ENCODE measurements at regions not wholly inside any gene's neighbourhood (a gene's known extent, or its start where the extent isn't known, plus 50 kb on each side); places are given as distances from the start of the nearest gene placed in this dataset.
"Not testable (repeated sequence)": the region's sequence is repeated elsewhere in the genome, so short reads cannot be mapped to it uniquely, and the experiment has no call there.

- not testable (repeated sequence) for H3K27ac ChIP-seq (ENCODE audit: low read depth, low read length); H3K4me2 ChIP-seq (ENCODE audit: low read length); H3K23ac ChIP-seq (ENCODE audit: low read length); H3K4ac ChIP-seq (ENCODE audit: low read depth, low read length); H3K79me1 ChIP-seq (ENCODE audit: low read length); H4K8ac ChIP-seq (ENCODE audit: low read depth, low read length); H3K9me3 ChIP-seq (ENCODE audit: insufficient read depth, low read depth, low read length); H3K36me3 ChIP-seq (ENCODE audit: control insufficient read depth in 1 of 2, insufficient read depth in 2 of 2, low read length in 2 of 2); H4K12ac ChIP-seq (ENCODE audit: low read depth, low read length); H3K27me3 ChIP-seq (ENCODE audit: insufficient read depth, low read length); H2AK5ac ChIP-seq (ENCODE audit: low read length); H3K4me1 ChIP-seq (ENCODE audit: control insufficient read depth in 1 of 2, insufficient read depth in 2 of 2, low read length in 2 of 2); H3K14ac ChIP-seq (ENCODE audit: low read length); H2AFZ ChIP-seq (ENCODE audit: insufficient read depth, low read length, poor library complexity); H2BK12ac ChIP-seq (ENCODE audit: low read length); H3K79me2 ChIP-seq (ENCODE audit: control insufficient read depth, insufficient read depth, low read length, poor library complexity); H3K9ac ChIP-seq (ENCODE audit: low read length); H3K4me3 ChIP-seq (ENCODE audit: low read depth, low read length); H2BK5ac ChIP-seq (ENCODE audit: low read depth, low read length, poor library complexity); DNase-seq; H3K18ac ChIP-seq (ENCODE audit: low read length); H4K91ac ChIP-seq (ENCODE audit: low read depth, low read length); H2BK120ac ChIP-seq (ENCODE audit: insufficient read depth, low read length, poor library complexity)
- no CpG with 5 or more reads among the region's 1 CpG for WGBS (ENCODE audit: extremely low coverage, insufficient coverage, insufficient read length)
Observed at GRCh38 chr10:45145143-45145542, 144.4 kb downstream of the ZNF22 start.

DNA sequence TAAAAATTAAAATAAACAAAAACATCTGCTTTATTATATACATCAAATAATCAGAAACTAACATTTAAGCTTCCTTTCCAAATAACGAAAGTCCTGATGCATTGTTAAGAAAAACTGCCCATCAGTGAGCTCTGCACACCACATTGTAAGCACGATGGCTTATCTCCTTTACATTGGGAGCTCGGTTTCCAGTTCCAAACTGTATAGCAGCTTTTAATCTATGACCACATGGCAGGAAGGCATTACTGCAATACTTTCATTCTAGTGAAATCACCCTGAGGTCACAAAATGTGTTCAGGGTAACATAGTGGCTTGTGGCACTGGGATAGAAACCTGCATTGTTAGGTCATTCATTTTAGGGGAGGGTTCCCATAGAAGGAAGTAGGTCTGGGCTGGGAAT lies 146.3 kb downstream of the ZNF22 start:
- H3K9ac ChIP-seq (ENCODE audit: low read length), result no peak overlapping the region
- peak; percentile 2 to 33 for DNase-seq
- H3K14ac ChIP-seq (ENCODE audit: low read length), result no peak overlapping the region
- H3K9me3 ChIP-seq (ENCODE audit: insufficient read depth, low read depth, low read length), result peaks cover 5% of the 10 kb centered on the region
- no peak overlapping the region for H2BK12ac ChIP-seq (ENCODE audit: low read length)
- H3K4ac ChIP-seq (ENCODE audit: low read depth, low read length), result no peak overlapping the region
- H2BK120ac ChIP-seq (ENCODE audit: insufficient read depth, low read length, poor library complexity), result no peak overlapping the region
- no peak overlapping the region for H3K4me2 ChIP-seq (ENCODE audit: low read length)
- H4K8ac ChIP-seq (ENCODE audit: low read depth, low read length), result no peak overlapping the region
- no peaks in the 10 kb centered on the region for H3K79me1 ChIP-seq (ENCODE audit: low read length)
- no peaks in the 10 kb centered on the region for H3K79me2 ChIP-seq (ENCODE audit: control insufficient read depth, insufficient read depth, low read length, poor library complexity)
- H2AFZ ChIP-seq (ENCODE audit: insufficient read depth, low read length, poor library complexity), result no peak overlapping the region
- no peaks in the 10 kb centered on the region for H3K27me3 ChIP-seq (ENCODE audit: insufficient read depth, low read length)
- no peak overlapping the region for H3K18ac ChIP-seq (ENCODE audit: low read length)
- no peak overlapping the region for H2BK5ac ChIP-seq (ENCODE audit: low read depth, low read length, poor library complexity)
- H3K36me3 ChIP-seq (ENCODE audit: control insufficient read depth in 1 of 2, insufficient read depth in 2 of 2, low read length in 2 of 2), result no peaks in the 10 kb centered on the region
- H2AK5ac ChIP-seq (ENCODE audit: low read length), result no peak overlapping the region
- H4K91ac ChIP-seq (ENCODE audit: low read depth, low read length), result no peak overlapping the region
- no peak overlapping the region for H3K23ac ChIP-seq (ENCODE audit: low read length)
- no peaks in the 10 kb centered on the region for H3K4me1 ChIP-seq (ENCODE audit: control insufficient read depth in 1 of 2, insufficient read depth in 2 of 2, low read length in 2 of 2)
- WGBS (ENCODE audit: extremely low coverage, insufficient coverage, insufficient read length), result no CpG with 5 or more reads among the region's 3 CpGs
- H3K4me3 ChIP-seq (ENCODE audit: low read depth, low read length), result no peak overlapping the region
- no peak overlapping the region for H3K27ac ChIP-seq (ENCODE audit: low read depth, low read length)
- H4K12ac ChIP-seq (ENCODE audit: low read depth, low read length), result no peak overlapping the region

GRCh38 chr10:45150997-45151396 lies 150.3 kb downstream of the ZNF22 start:
- H3K36me3 ChIP-seq (ENCODE audit: control insufficient read depth in 1 of 2, insufficient read depth in 2 of 2, low read length in 2 of 2), result no peaks in the 10 kb centered on the region
- no peak overlapping the region for H2AK5ac ChIP-seq (ENCODE audit: low read length)
- no peak overlapping the region for H3K14ac ChIP-seq (ENCODE audit: low read length)
- WGBS (ENCODE audit: extremely low coverage, insufficient coverage, insufficient read length), result no CpG with 5 or more reads among the region's 9 CpGs
- no peak overlapping the region for H3K4ac ChIP-seq (ENCODE audit: low read depth, low read length)
- no peak for DNase-seq
- H3K79me2 ChIP-seq (ENCODE audit: control insufficient read depth, insufficient read depth, low read length, poor library complexity), result no peaks in the 10 kb centered on the region
- no peak overlapping the region for H3K18ac ChIP-seq (ENCODE audit: low read length)
- H3K4me1 ChIP-seq (ENCODE audit: control insufficient read depth in 1 of 2, insufficient read depth in 2 of 2, low read length in 2 of 2), result no peaks in the 10 kb centered on the region
- no peak overlapping the region for H4K91ac ChIP-seq (ENCODE audit: low read depth, low read length)
- no peak overlapping the region for H3K9ac ChIP-seq (ENCODE audit: low read length)
- H3K79me1 ChIP-seq (ENCODE audit: low read length), result no peaks in the 10 kb centered on the region
- no peak overlapping the region for H3K4me3 ChIP-seq (ENCODE audit: low read depth, low read length)
- no peak overlapping the region for H2BK5ac ChIP-seq (ENCODE audit: low read depth, low read length, poor library complexity)
- no peak overlapping the region for H4K12ac ChIP-seq (ENCODE audit: low read depth, low read length)
- H3K23ac ChIP-seq (ENCODE audit: low read length), result no peak overlapping the region
- H3K9me3 ChIP-seq (ENCODE audit: insufficient read depth, low read depth, low read length), result peaks cover 5% of the 10 kb centered on the region
- no peak overlapping the region for H2BK12ac ChIP-seq (ENCODE audit: low read length)
- no peak overlapping the region for H2BK120ac ChIP-seq (ENCODE audit: insufficient read depth, low read length, poor library complexity)
- H3K27me3 ChIP-seq (ENCODE audit: insufficient read depth, low read length), result no peaks in the 10 kb centered on the region
- H2AFZ ChIP-seq (ENCODE audit: insufficient read depth, low read length, poor library complexity), result no peak overlapping the region
- no peak overlapping the region for H3K27ac ChIP-seq (ENCODE audit: low read depth, low read length)
- no peak overlapping the region for H3K4me2 ChIP-seq (ENCODE audit: low read length)
- H4K8ac ChIP-seq (ENCODE audit: low read depth, low read length), result no peak overlapping the region

GRCh38 chr10:45151467-45152214 lies 150.9 kb downstream of the ZNF22 start:
- no peak overlapping the region for H2BK5ac ChIP-seq (ENCODE audit: low read depth, low read length, poor library complexity)
- H2AFZ ChIP-seq (ENCODE audit: insufficient read depth, low read length, poor library complexity), result no peak overlapping the region
- H3K4me3 ChIP-seq (ENCODE audit: low read depth, low read length), result no peak overlapping the region
- peaks cover 5% of the 10 kb centered on the region for H3K9me3 ChIP-seq (ENCODE audit: insufficient read depth, low read depth, low read length)
- H3K4me1 ChIP-seq (ENCODE audit: control insufficient read depth in 1 of 2, insufficient read depth in 2 of 2, low read length in 2 of 2), result no peaks in the 10 kb centered on the region
- H3K4me2 ChIP-seq (ENCODE audit: low read length), result no peak overlapping the region
- no peaks in the 10 kb centered on the region for H3K36me3 ChIP-seq (ENCODE audit: control insufficient read depth in 1 of 2, insufficient read depth in 2 of 2, low read length in 2 of 2)
- no peaks in the 10 kb centered on the region for H3K79me1 ChIP-seq (ENCODE audit: low read length)
- no peak overlapping the region for H4K8ac ChIP-seq (ENCODE audit: low read depth, low read length)
- H2BK120ac ChIP-seq (ENCODE audit: insufficient read depth, low read length, poor library complexity), result no peak overlapping the region
- no peak for DNase-seq
- H3K27ac ChIP-seq (ENCODE audit: low read depth, low read length), result no peak overlapping the region
- WGBS (ENCODE audit: extremely low coverage, insufficient coverage, insufficient read length), result no CpG with 5 or more reads among the region's 18 CpGs
- no peak overlapping the region for H3K18ac ChIP-seq (ENCODE audit: low read length)
- H2BK12ac ChIP-seq (ENCODE audit: low read length), result no peak overlapping the region
- no peaks in the 10 kb centered on the region for H3K79me2 ChIP-seq (ENCODE audit: control insufficient read depth, insufficient read depth, low read length, poor library complexity)
- H4K91ac ChIP-seq (ENCODE audit: low read depth, low read length), result no peak overlapping the region
- H4K12ac ChIP-seq (ENCODE audit: low read depth, low read length), result no peak overlapping the region
- no peak overlapping the region for H2AK5ac ChIP-seq (ENCODE audit: low read length)
- H3K14ac ChIP-seq (ENCODE audit: low read length), result no peak overlapping the region
- no peak overlapping the region for H3K9ac ChIP-seq (ENCODE audit: low read length)
- no peaks in the 10 kb centered on the region for H3K27me3 ChIP-seq (ENCODE audit: insufficient read depth, low read length)
- H3K23ac ChIP-seq (ENCODE audit: low read length), result no peak overlapping the region
- H3K4ac ChIP-seq (ENCODE audit: low read depth, low read length), result no peak overlapping the region
